Activated CD4-positive, alpha-beta T cell treated with anti-CD3 and anti-CD28 coated beads, Interleukin-2, amount 10 ng/mL, durations not matched to agents 7 days and 5 days (primary cell): ENCODE measurements at regions not wholly inside any gene's neighbourhood (a gene's known extent, or its start where the extent isn't known, plus 50 kb on each side); places are given as distances from the start of the nearest gene placed in this dataset.

Experiments
- CTCF ChIA-PET: fragments of 350-600 bp; sonication (Branson Sonifier 250); formaldehyde crosslinking; loops from one replicate; lab custom pipeline; 2021; ENCODE audit warnings: antibody characterized with exemption; lab: Charles Lee
- POLR2A ChIA-PET: fragments of 350-600 bp; sonication (Branson Sonifier 250); formaldehyde crosslinking; loops from one replicate; lab custom pipeline; 2021; ENCODE audit warnings: antibody characterized with exemption; lab: Charles Lee
- DNase-seq: peaks from one replicate; pipeline ENCODE4 v3.0.0-alpha.2; 2020
- H3K27ac Mint-ChIP-seq: one replicate; pipeline ENCODE4 v1.8.0; 2021; ENCODE audit warnings: mild to moderate bottlenecking, moderate library complexity, mixed read lengths
- H3K27me3 Mint-ChIP-seq: one replicate; pipeline ENCODE4 v1.8.0; 2021; ENCODE audit warnings: mixed read lengths
- H3K36me3 Mint-ChIP-seq: one replicate; pipeline ENCODE4 v1.8.0; 2021; ENCODE audit warnings: low read depth, mixed read lengths
- H3K4me1 Mint-ChIP-seq: one replicate; pipeline ENCODE4 v1.8.0; 2021; ENCODE audit warnings: mixed read lengths
- H3K4me3 Mint-ChIP-seq: one replicate; pipeline ENCODE4 v1.8.0; 2021; ENCODE audit warnings: mild to moderate bottlenecking, moderate library complexity, mixed read lengths
- H3K9me3 Mint-ChIP-seq: one replicate; pipeline ENCODE4 v1.8.0; 2021; ENCODE audit warnings: mixed read lengths

GRCh38 chr4:96685691-96686090 lies 845.8 kb downstream of the PDHA2 start:
- no peak overlapping the region for H3K27ac Mint-ChIP-seq
- no peaks in the 10 kb centered on the region for H3K4me1 Mint-ChIP-seq
- no peak overlapping the region for H3K4me3 Mint-ChIP-seq
- peaks cover 2% of the 10 kb centered on the region for H3K9me3 Mint-ChIP-seq
- DNase-seq, result no peak
- no peaks in the 10 kb centered on the region for H3K27me3 Mint-ChIP-seq
- ChIA-PET CTCF (no interaction called here), POLR2A (no interaction called here)
- H3K36me3 Mint-ChIP-seq, result no peaks in the 10 kb centered on the region

GRCh38 chr4:96691521-96691920 lies 851.6 kb downstream of the PDHA2 start:
- Mint-ChIP-seq H3K9me3 (peaks cover 6% of the 10 kb centered on the region), H3K27me3 (no peaks in the 10 kb centered on the region), H3K4me1 (no peaks in the 10 kb centered on the region), H3K27ac (no peak overlapping the region), H3K36me3 (no peaks in the 10 kb centered on the region), H3K4me3 (no peak overlapping the region)
- ChIA-PET CTCF (no interaction called here), POLR2A (no interaction called here)
- no peak for DNase-seq

GRCh38 chr4:96698831-96699230 lies 858.9 kb downstream of the PDHA2 start:
- no peak overlapping the region for H3K4me3 Mint-ChIP-seq
- no peak overlapping the region for H3K27ac Mint-ChIP-seq
- no peaks in the 10 kb centered on the region for H3K27me3 Mint-ChIP-seq
- no peak for DNase-seq
- ChIA-PET CTCF (no interaction called here), POLR2A (no interaction called here)
- H3K9me3 Mint-ChIP-seq, result no peaks in the 10 kb centered on the region
- no peaks in the 10 kb centered on the region for H3K36me3 Mint-ChIP-seq
- no peaks in the 10 kb centered on the region for H3K4me1 Mint-ChIP-seq

- Mint-ChIP-seq H3K9me3 (no peaks in the 10 kb centered on the region), H3K4me1 (no peaks in the 10 kb centered on the region), H3K27me3 (no peaks in the 10 kb centered on the region), H3K4me3 (no peak overlapping the region), H3K27ac (no peak overlapping the region), H3K36me3 (no peaks in the 10 kb centered on the region)
- CTCF ChIA-PET, result no interaction called here
- DNase-seq, result no peak
- POLR2A ChIA-PET, result no interaction called here
Measured at GRCh38 chr4:96703265-96703664, 863.4 kb downstream of the PDHA2 start.

- no peaks in the 10 kb centered on the region for H3K9me3 Mint-ChIP-seq
- H3K27ac Mint-ChIP-seq, result no peak overlapping the region
- H3K4me1 Mint-ChIP-seq, result no peaks in the 10 kb centered on the region
- no peak for DNase-seq
- no peak overlapping the region for H3K4me3 Mint-ChIP-seq
- H3K36me3 Mint-ChIP-seq, result no peaks in the 10 kb centered on the region
- CTCF ChIA-PET, result no interaction called here
- POLR2A ChIA-PET, result no interaction called here
- H3K27me3 Mint-ChIP-seq, result no peaks in the 10 kb centered on the region
Measured at GRCh38 chr4:96708766-96709165, 868.9 kb downstream of the PDHA2 start.

GRCh38 chr4:96713271-96713850 lies 873.5 kb downstream of the PDHA2 start:
- Mint-ChIP-seq H3K27me3 (no peaks in the 10 kb centered on the region), H3K36me3 (no peaks in the 10 kb centered on the region), H3K9me3 (no peaks in the 10 kb centered on the region), H3K27ac (no peak overlapping the region), H3K4me3 (no peak overlapping the region), H3K4me1 (no peaks in the 10 kb centered on the region)
- ChIA-PET POLR2A (no interaction called here), CTCF (interaction anchor here (0.6 kb wide), 1 partner anchor 169 kb away, joined by 3 read pairs; no protein-coding TSS in a partner anchor)
- DNase-seq, result no peak

- Mint-ChIP-seq H3K4me1 (no peaks in the 10 kb centered on the region), H3K27me3 (no peaks in the 10 kb centered on the region), H3K4me3 (no peak overlapping the region), H3K36me3 (no peaks in the 10 kb centered on the region), H3K27ac (no peak overlapping the region), H3K9me3 (peaks cover 2% of the 10 kb centered on the region)
- POLR2A ChIA-PET, result no interaction called here
- CTCF ChIA-PET, result no interaction called here
- no peak for DNase-seq
Measured at GRCh38 chr4:96729641-96730040, 889.7 kb downstream of the PDHA2 start.

GRCh38 chr4:96730432-96730831 lies 890.5 kb downstream of the PDHA2 start:
- H3K27ac Mint-ChIP-seq, result no peak overlapping the region
- H3K9me3 Mint-ChIP-seq, result peaks cover 2% of the 10 kb centered on the region
- ChIA-PET POLR2A (no interaction called here), CTCF (no interaction called here)
- no peaks in the 10 kb centered on the region for H3K36me3 Mint-ChIP-seq
- DNase-seq, result no peak
- no peaks in the 10 kb centered on the region for H3K27me3 Mint-ChIP-seq
- H3K4me1 Mint-ChIP-seq, result no peaks in the 10 kb centered on the region
- no peak overlapping the region for H3K4me3 Mint-ChIP-seq

GRCh38 chr4:96736352-96736889 lies 896.5 kb downstream of the PDHA2 start:
- Mint-ChIP-seq H3K9me3 (no peaks in the 10 kb centered on the region), H3K4me3 (no peak overlapping the region), H3K36me3 (no peaks in the 10 kb centered on the region), H3K4me1 (no peaks in the 10 kb centered on the region), H3K27ac (no peak overlapping the region), H3K27me3 (no peaks in the 10 kb centered on the region)
- POLR2A ChIA-PET, result no interaction called here
- no peak for DNase-seq
- CTCF ChIA-PET, result no interaction called here

GRCh38 chr4:96739101-96739500 lies 899.2 kb downstream of the PDHA2 start:
- H3K27me3 Mint-ChIP-seq, result no peaks in the 10 kb centered on the region
- POLR2A ChIA-PET, result no interaction called here
- no peak for DNase-seq
- no peaks in the 10 kb centered on the region for H3K36me3 Mint-ChIP-seq
- H3K4me3 Mint-ChIP-seq, result no peak overlapping the region
- no peak overlapping the region for H3K27ac Mint-ChIP-seq
- no peaks in the 10 kb centered on the region for H3K4me1 Mint-ChIP-seq
- CTCF ChIA-PET, result no interaction called here
- H3K9me3 Mint-ChIP-seq, result no peaks in the 10 kb centered on the region

GRCh38 chr4:96742332-96743014 lies 902.6 kb downstream of the PDHA2 start:
- Mint-ChIP-seq H3K36me3 (no peaks in the 10 kb centered on the region), H3K27ac (no peak overlapping the region), H3K4me1 (no peaks in the 10 kb centered on the region), H3K4me3 (no peak overlapping the region), H3K9me3 (peaks cover 3% of the 10 kb centered on the region), H3K27me3 (no peaks in the 10 kb centered on the region)
- CTCF ChIA-PET, result no interaction called here
- DNase-seq, result no peak
- POLR2A ChIA-PET, result no interaction called here

- no peak overlapping the region for H3K4me3 Mint-ChIP-seq
- no peaks in the 10 kb centered on the region for H3K36me3 Mint-ChIP-seq
- CTCF ChIA-PET, result no interaction called here
- no peaks in the 10 kb centered on the region for H3K27me3 Mint-ChIP-seq
- peaks cover 7% of the 10 kb centered on the region for H3K9me3 Mint-ChIP-seq
- H3K4me1 Mint-ChIP-seq, result no peaks in the 10 kb centered on the region
- DNase-seq, result no peak
- H3K27ac Mint-ChIP-seq, result no peak overlapping the region
- POLR2A ChIA-PET, result no interaction called here
Measured at GRCh38 chr4:96744676-96745075, 904.8 kb downstream of the PDHA2 start.

- H3K27me3 Mint-ChIP-seq, result no peaks in the 10 kb centered on the region
- DNase-seq, result no peak
- H3K4me1 Mint-ChIP-seq, result no peaks in the 10 kb centered on the region
- POLR2A ChIA-PET, result interaction anchor here (0.8 kb wide), 1 partner anchor 833 kb away, joined by 3 read pairs; no protein-coding TSS in a partner anchor
- peaks cover 9% of the 10 kb centered on the region for H3K9me3 Mint-ChIP-seq
- no peak overlapping the region for H3K4me3 Mint-ChIP-seq
- H3K36me3 Mint-ChIP-seq, result no peaks in the 10 kb centered on the region
- no peak overlapping the region for H3K27ac Mint-ChIP-seq
- CTCF ChIA-PET, result no interaction called here
Measured at GRCh38 chr4:96753216-96753615, 913.3 kb downstream of the PDHA2 start.
